HG03060 (cell line): ENCODE measurements at regions not wholly inside any gene's neighbourhood (a gene's known extent, or its start where the extent isn't known, plus 50 kb on each side); places are given as distances from the start of the nearest gene placed in this dataset.

ENCODE experiments used
- ATAC-seq: cut with Tn5 transposase; IDR thresholded peaks from one replicate; pipeline ENCODE4 v1.9.1; 2021; ENCODE audit warnings: low read depth, moderate number of reproducible peaks; ENCODE audit not compliant: unreplicated experiment

- no peak for ATAC-seq
These were observed 58.1 kb upstream of the PROK2 start for GRCh38 chr3:71843071-71843470.

- no peak for ATAC-seq
These were observed 53.5 kb upstream of the PROK2 start for GRCh38 chr3:71838406-71838805.
